Stimulated activated naive CD8-positive, alpha-beta T cell treated with anti-CD3 and anti-CD28 coated beads, Interleukin-15, amount 100 ng/mL, for 72 hours (primary cell): ENCODE measurements at regions not wholly inside any gene's neighbourhood (a gene's known extent, or its start where the extent isn't known, plus 50 kb on each side); places are given as distances from the start of the nearest gene placed in this dataset.
"Not testable (repeated sequence)": the region's sequence is repeated elsewhere in the genome, so short reads cannot be mapped to it uniquely, and the experiment has no call there.

Experiments
- ATAC-seq: fragments of 150-1000 bp; cut with Tn5 transposase; 2 replicates; pipeline ENCODE4 v1.10.0; 2021; ENCODE audit warnings: mild to moderate bottlenecking, moderate library complexity
- DNase-seq, 2 donors: peaks; one replicate each; pipeline ENCODE4 v3.0.0; 2021 to 2022
- H3K27ac Mint-ChIP-seq, 2 donors: one replicate each; pipeline ENCODE4 v1.8.0; 2022; ENCODE audit warnings: mild to moderate bottlenecking in 2 of 2, mixed read lengths in 2 of 2, moderate library complexity in 2 of 2
- H3K27me3 Mint-ChIP-seq: one replicate; pipeline ENCODE4 v1.8.0; 2022; ENCODE audit warnings: mixed read lengths
- H3K4me1 Mint-ChIP-seq: one replicate; pipeline ENCODE4 v1.8.0; 2022; ENCODE audit warnings: mild to moderate bottlenecking, mixed read lengths
- H3K4me3 Mint-ChIP-seq, 2 donors: one replicate each; pipeline ENCODE4 v1.8.0; 2022; ENCODE audit warnings: mild to moderate bottlenecking in 2 of 2, mixed read lengths in 2 of 2, moderate library complexity in 1 of 2
- H3K9me3 Mint-ChIP-seq, 2 donors: one replicate each; pipeline ENCODE4 v1.8.0; 2022; ENCODE audit warnings: mixed read lengths in 2 of 2

- Mint-ChIP-seq H3K27me3 (peaks cover 65% of the 10 kb centered on the region), H3K4me1 (peaks cover under 1% of the 10 kb centered on the region), H3K27ac (no peak overlapping the region), H3K9me3 (peaks cover 0 to 7% of the 10 kb centered on the region in 2 donors), H3K4me3 (no peak overlapping the region)
- ATAC-seq = no peak
- DNase-seq = no peak
Observed at GRCh38 chr10:118966850-118967125, 62.7 kb upstream of the NANOS1 start.

GRCh38 chr10:118967160-118967559 lies 62.4 kb upstream of the NANOS1 start:
- Mint-ChIP-seq H3K4me1 (no peaks in the 10 kb centered on the region), H3K27ac (no peak overlapping the region)

DNA sequence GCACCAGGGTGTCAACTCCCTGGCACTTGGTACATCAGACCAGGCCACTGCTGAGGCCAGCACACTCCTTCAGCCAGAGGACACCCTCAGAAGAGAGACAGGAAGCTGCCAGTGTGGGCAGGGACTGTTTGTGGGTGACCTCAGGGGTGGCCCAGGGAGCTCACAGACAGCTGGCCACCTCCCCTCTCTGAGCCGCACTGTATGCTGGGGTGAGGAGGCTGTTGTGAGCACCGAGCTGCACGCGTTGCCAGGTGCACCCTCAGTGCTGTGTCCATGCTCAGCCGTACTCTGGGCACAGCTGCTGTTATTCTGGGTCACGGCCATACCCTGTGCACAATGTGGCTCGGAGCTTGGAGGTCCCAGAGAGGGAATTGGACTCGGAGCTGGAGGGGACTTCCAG lies 61.5 kb upstream of the NANOS1 start:
- Mint-ChIP-seq H3K27me3 (peaks cover 71% of the 10 kb centered on the region), H3K4me3 (no peak overlapping the region), H3K4me1 (no peaks in the 10 kb centered on the region), H3K27ac (no peak overlapping the region), H3K9me3 (peaks cover under 1 to 7% of the 10 kb centered on the region in 2 donors)
- no peak for DNase-seq
- no peak for ATAC-seq

More at GRCh38 chr10:118967160-118967559, 62.4 kb upstream of the NANOS1 start:
- no peak overlapping the region for H3K4me3 Mint-ChIP-seq
- peaks cover 0 to 7% of the 10 kb centered on the region in 2 donors for H3K9me3 Mint-ChIP-seq
- DNase-seq (no peak), ATAC-seq (no peak)
- peaks cover 69% of the 10 kb centered on the region for H3K27me3 Mint-ChIP-seq

GRCh38 chr10:118968482-118968881 lies 61.0 kb upstream of the NANOS1 start:
- Mint-ChIP-seq H3K4me3 (no peak overlapping the region), H3K4me1 (no peaks in the 10 kb centered on the region), H3K9me3 (peaks cover 5 to 12% of the 10 kb centered on the region in 2 donors), H3K27ac (no peak overlapping the region), H3K27me3 (peaks cover 71% of the 10 kb centered on the region)
- DNase-seq (no peak), ATAC-seq (no peak)

DNA sequence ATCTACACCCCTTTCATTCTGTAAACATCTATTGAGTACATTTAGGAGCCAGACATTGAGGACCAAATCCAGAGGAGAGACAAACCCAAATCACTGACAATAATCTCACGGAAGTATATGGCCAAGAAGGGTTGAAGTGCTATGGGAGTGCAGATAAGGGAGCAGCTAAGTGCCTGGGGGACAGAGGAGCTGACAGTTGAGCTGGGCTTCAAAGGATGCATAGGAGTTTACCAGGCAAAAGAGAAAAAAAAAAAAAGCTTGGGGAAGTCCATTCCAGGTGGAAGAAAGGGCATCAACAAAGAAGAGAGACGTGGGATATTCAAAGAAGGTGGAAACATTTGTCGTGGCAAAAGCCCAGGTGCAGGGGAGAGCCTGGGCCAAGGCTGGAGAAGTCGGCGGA lies 60.5 kb upstream of the NANOS1 start:
- Mint-ChIP-seq H3K27me3 (peaks cover 72% of the 10 kb centered on the region), H3K9me3 (peaks cover 8 to 14% of the 10 kb centered on the region in 2 donors), H3K4me1 (no peaks in the 10 kb centered on the region), H3K4me3 (no peak overlapping the region), H3K27ac (no peak overlapping the region)
- no peak for DNase-seq
- no peak for ATAC-seq

GRCh38 chr10:118970770-118971169 lies 58.7 kb upstream of the NANOS1 start:
- DNase-seq (no peak), ATAC-seq (no peak)
- Mint-ChIP-seq H3K4me3 (no peak overlapping the region), H3K27ac (no peak overlapping the region), H3K9me3 (peaks cover 8 to 11% of the 10 kb centered on the region in 2 donors), H3K4me1 (no peaks in the 10 kb centered on the region), H3K27me3 (peaks cover 60% of the 10 kb centered on the region)

- peaks cover 56% of the 10 kb centered on the region for H3K27me3 Mint-ChIP-seq
- no peak overlapping the region for H3K27ac Mint-ChIP-seq
- no peaks in the 10 kb centered on the region for H3K4me1 Mint-ChIP-seq
- DNase-seq (no peak), ATAC-seq (no peak)
- no peak overlapping the region for H3K4me3 Mint-ChIP-seq
- peaks cover 8 to 15% of the 10 kb centered on the region in 2 donors for H3K9me3 Mint-ChIP-seq
Observed at GRCh38 chr10:118971187-118971586, 58.3 kb upstream of the NANOS1 start.

GRCh38 chr10:118971876-118972275 lies 57.6 kb upstream of the NANOS1 start:
- H3K4me1 Mint-ChIP-seq = no peaks in the 10 kb centered on the region
- ATAC-seq (no peak), DNase-seq (no peak)
- H3K27ac Mint-ChIP-seq = no peak overlapping the region
- H3K27me3 Mint-ChIP-seq = peaks cover 50% of the 10 kb centered on the region
- H3K9me3 Mint-ChIP-seq = peaks cover 8 to 17% of the 10 kb centered on the region in 2 donors
- H3K4me3 Mint-ChIP-seq = no peak overlapping the region

DNA sequence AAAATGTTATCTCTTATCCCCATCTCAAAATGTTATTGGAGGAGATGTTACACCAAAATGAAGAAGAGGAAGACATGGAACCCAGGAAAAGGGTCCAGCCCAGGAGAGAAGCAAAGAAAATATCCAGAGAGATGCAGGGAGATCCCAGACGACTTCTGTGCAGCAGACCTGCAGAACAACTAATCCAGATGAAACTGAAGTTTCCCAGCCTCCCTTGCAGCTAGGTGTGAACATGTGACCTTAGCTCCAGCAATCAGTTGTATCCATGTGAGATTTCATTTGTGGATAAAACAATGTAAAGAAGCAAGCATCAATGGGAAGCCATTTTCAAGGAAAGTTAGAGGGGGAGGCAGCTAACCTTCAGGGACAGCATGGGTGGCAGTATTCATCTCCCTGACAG lies 55.8 kb upstream of the NANOS1 start:
- H3K4me1 Mint-ChIP-seq = no peaks in the 10 kb centered on the region
- H3K27me3 Mint-ChIP-seq = peaks cover 40% of the 10 kb centered on the region
- H3K9me3 Mint-ChIP-seq = peaks cover 8 to 17% of the 10 kb centered on the region in 2 donors
- DNase-seq (no peak), ATAC-seq (no peak)
- no peak overlapping the region for H3K4me3 Mint-ChIP-seq
- no peak overlapping the region for H3K27ac Mint-ChIP-seq

GRCh38 chr10:118974951-118975350 lies 54.6 kb upstream of the NANOS1 start:
- Mint-ChIP-seq H3K27me3 (peaks cover 43% of the 10 kb centered on the region), H3K27ac (no peak overlapping the region), H3K9me3 (peaks cover 8 to 17% of the 10 kb centered on the region in 2 donors), H3K4me1 (no peaks in the 10 kb centered on the region), H3K4me3 (no peak overlapping the region)
- ATAC-seq (no peak), DNase-seq (no peak)

DNA sequence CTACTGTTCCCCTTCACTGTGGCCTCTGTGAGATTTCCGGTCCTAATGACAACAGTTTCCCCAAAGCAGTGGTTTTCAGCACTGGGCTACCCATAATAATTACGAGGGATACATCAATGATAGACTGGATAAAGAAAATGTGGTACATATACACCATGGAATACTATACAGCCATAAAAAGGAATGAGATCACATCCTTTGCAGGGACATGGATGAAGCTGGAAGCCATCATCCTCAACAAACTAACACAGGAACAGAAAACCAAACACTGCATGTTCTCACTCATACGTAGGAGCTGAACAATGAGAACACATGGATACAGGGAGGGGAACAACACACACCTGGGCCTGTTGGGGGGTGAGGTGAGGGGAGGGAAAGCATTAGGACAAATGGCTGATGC lies 53.3 kb upstream of the NANOS1 start:
- H3K4me1 Mint-ChIP-seq, H3K4me3 Mint-ChIP-seq, ATAC-seq, DNase-seq, H3K27ac Mint-ChIP-seq: not testable (repeated sequence)
- H3K9me3 Mint-ChIP-seq = peaks cover 8 to 17% of the 10 kb centered on the region in 2 donors
- peaks cover 47% of the 10 kb centered on the region for H3K27me3 Mint-ChIP-seq

DNA sequence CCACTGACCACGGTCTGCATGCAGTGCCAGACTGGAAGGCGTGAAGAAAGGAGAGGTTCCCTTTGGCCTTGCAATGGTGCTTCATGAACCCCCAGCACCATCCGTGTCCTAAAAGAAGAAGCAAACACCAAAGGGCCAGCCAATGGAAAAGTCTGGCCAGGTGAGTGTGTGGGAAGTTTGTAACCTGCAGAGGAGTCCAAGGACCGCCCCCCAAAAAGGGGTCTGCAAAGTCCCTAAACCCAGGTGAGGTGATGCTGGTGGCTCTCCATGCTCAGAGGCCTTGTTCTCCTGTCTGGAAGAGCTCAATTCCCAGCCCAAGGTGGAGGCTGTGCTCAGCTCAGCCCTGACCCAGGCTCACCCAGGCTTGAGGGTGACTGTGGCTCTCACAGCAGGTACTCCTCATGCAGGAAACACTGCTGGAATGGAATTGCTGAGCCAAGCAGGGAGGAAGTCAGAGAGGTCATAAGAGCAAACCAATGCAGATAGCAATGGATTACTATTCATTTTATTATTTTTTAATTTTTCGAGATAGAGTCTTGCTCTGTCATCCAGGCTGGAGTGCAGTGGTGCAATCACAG lies 52.4 kb upstream of the NANOS1 start:
- ATAC-seq (no peak), DNase-seq (no peak)
- no peaks in the 10 kb centered on the region for H3K4me1 Mint-ChIP-seq
- peaks cover 8 to 17% of the 10 kb centered on the region in 2 donors for H3K9me3 Mint-ChIP-seq
- H3K27ac Mint-ChIP-seq = no peak overlapping the region
- H3K4me3 Mint-ChIP-seq = no peak overlapping the region
- H3K27me3 Mint-ChIP-seq = peaks cover 47% of the 10 kb centered on the region

DNA sequence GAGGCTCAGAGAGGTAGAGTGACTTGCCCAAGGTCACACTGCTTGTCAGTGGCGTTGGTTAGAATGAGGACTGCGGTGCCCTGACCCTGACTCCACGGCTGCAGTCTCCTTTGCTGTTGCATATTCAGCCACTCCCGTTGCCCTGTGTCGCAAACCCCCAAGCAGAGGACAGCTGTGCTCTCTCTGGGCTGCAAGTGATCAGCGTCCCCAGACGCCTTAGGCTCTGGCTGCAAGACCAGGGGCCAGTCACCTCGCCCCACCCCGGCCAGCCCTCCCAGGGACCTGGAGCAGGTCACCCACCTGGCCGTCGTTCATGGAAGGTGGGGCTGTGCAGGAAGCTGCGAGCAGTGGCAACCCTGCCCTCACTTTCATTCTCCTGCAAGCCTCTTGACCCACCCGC lies 51.7 kb upstream of the NANOS1 start:
- DNase-seq = no peak
- ATAC-seq = no peak
- peaks cover 8 to 17% of the 10 kb centered on the region in 2 donors for H3K9me3 Mint-ChIP-seq
- peaks cover 52% of the 10 kb centered on the region for H3K27me3 Mint-ChIP-seq
- H3K4me1 Mint-ChIP-seq = no peaks in the 10 kb centered on the region
- no peak overlapping the region for H3K27ac Mint-ChIP-seq
- no peak overlapping the region for H3K4me3 Mint-ChIP-seq

- H3K4me3 Mint-ChIP-seq = no peak overlapping the region
- H3K9me3 Mint-ChIP-seq = peaks cover 3 to 12% of the 10 kb centered on the region in 2 donors
- ATAC-seq (no peak), DNase-seq (no peak)
- H3K27me3 Mint-ChIP-seq = peaks cover 52% of the 10 kb centered on the region
- no peaks in the 10 kb centered on the region for H3K4me1 Mint-ChIP-seq
- no peak overlapping the region for H3K27ac Mint-ChIP-seq
Observed at GRCh38 chr10:118978316-118978997, 51.1 kb upstream of the NANOS1 start.

GRCh38 chr10:118978998-118979350 lies 50.5 kb upstream of the NANOS1 start:
- no peak for ATAC-seq
- no peak overlapping the region for H3K27ac Mint-ChIP-seq

GRCh38 chr10:118979661-118980060 lies 49.9 kb upstream of the NANOS1 start:
- Mint-ChIP-seq H3K27ac (no peak overlapping the region), H3K4me1 (no peaks in the 10 kb centered on the region), H3K9me3 (peaks cover under 1 to 15% of the 10 kb centered on the region in 2 donors), H3K4me3 (no peak overlapping the region), H3K27me3 (peaks cover 49% of the 10 kb centered on the region)
- ATAC-seq (no peak), DNase-seq (no peak)

More at GRCh38 chr10:118978998-118979350, 50.5 kb upstream of the NANOS1 start:
- Mint-ChIP-seq H3K9me3 (peaks cover 0 to 8% of the 10 kb centered on the region in 2 donors), H3K27me3 (peaks cover 49% of the 10 kb centered on the region), H3K4me3 (no peak overlapping the region), H3K4me1 (no peaks in the 10 kb centered on the region)
- DNase-seq = no peak
